ENCODE measurements at regions not wholly inside any gene's neighbourhood (a gene's known extent, or its start where the extent isn't known, plus 50 kb on each side); places are given as distances from the start of the nearest gene placed in this dataset.

- TF ChIP-seq CTCF (conservative IDR thresholded peaks at IDR 0.05; ENCODE audit: low read depth, low read length) (no peak), RFX5 (IDR thresholded peaks at IDR 0.05; ENCODE audit: low read depth, low read length) (no peak), POLR2A (IDR thresholded peaks at IDR 0.05; ENCODE audit: low read depth, low read length) (no peak), USF2 (IDR thresholded peaks at IDR 0.05; ENCODE audit: low read depth, low read length) (no peak), MAFK (IDR thresholded peaks at IDR 0.05; ENCODE audit: low read depth, low read length) (no peak), RAD21 (IDR thresholded peaks at IDR 0.05; ENCODE audit: low read length) (no peak), MXI1 (IDR thresholded peaks at IDR 0.05; ENCODE audit: borderline replicate concordance, low read depth, low read length) (no peak), RCOR1 (IDR thresholded peaks at IDR 0.05; ENCODE audit: insufficient replicate concordance, low read length) (no peak), ELK1 (IDR thresholded peaks at IDR 0.05; ENCODE audit: borderline replicate concordance, low read depth, low read length) (no peak), FOS (IDR thresholded peaks at IDR 0.05; ENCODE audit: low read depth, low read length) (no peak), NFE2L2 (IDR thresholded peaks at IDR 0.05; ENCODE audit: low read depth, low read length) (no peak), BHLHE40 (IDR thresholded peaks at IDR 0.05; ENCODE audit: low read depth, low read length) (no peak), SMC3 (IDR thresholded peaks at IDR 0.05; ENCODE audit: low read depth, low read length) (no peak), CEBPB (IDR thresholded peaks at IDR 0.05; ENCODE audit: low read depth, low read length) (no peak)
Measured at GRCh38 chr5:98630621-98631020, 142.8 kb upstream of the RGMB start.
